ENCODE measurements at regions not wholly inside any gene's neighbourhood (a gene's known extent, or its start where the extent isn't known, plus 50 kb on each side); places are given as distances from the start of the nearest gene placed in this dataset.

- H3K36me3 ChIP-seq (replicated peaks in 1 of 2; ENCODE audit: control insufficient read depth in 1 of 2, insufficient read depth in 2 of 2, low read length in 2 of 2): no peaks in the 10 kb centered on the region
- no peak overlapping the region for H2AFZ ChIP-seq (ENCODE audit: low read length)
- no peak overlapping the region for H3K27ac ChIP-seq (ENCODE audit: extremely low read length, insufficient read depth, low read length)
- ChIA-PET POLR2A (no interaction called here), CTCF (ENCODE audit: low intra/inter-chr PET ratio, low total read pairs) (no interaction called here)
- H3K9me3 ChIP-seq (ENCODE audit: low read length): no peaks in the 10 kb centered on the region
- no peak overlapping the region for H3K9ac ChIP-seq (ENCODE audit: insufficient read depth, low read depth, low read length)
- no peaks in the 10 kb centered on the region for H3K79me2 ChIP-seq (ENCODE audit: insufficient read depth, low read length)
- no peak overlapping the region for H3K4me3 ChIP-seq (replicated peaks in 1 of 3; ENCODE audit: insufficient read depth in 1 of 3, low read depth in 2 of 3, low read length in 3 of 3)
- intact Hi-C loops (cut with micrococcal nuclease; ENCODE audit: unreplicated experiment): no loop called here
- H3K27me3 ChIP-seq (ENCODE audit: control insufficient read depth in 1 of 2, insufficient read depth in 2 of 2, low read length in 2 of 2): no peaks in the 10 kb centered on the region; a peak in 2 of 5 replicates
- FAIRE-seq (no peak), ATAC-seq (no peak), DNase-seq (ENCODE audit: low spot score) (no peak)
- H3K4me2 ChIP-seq (ENCODE audit: low read depth, low read length): no peak overlapping the region
- WGBS (ENCODE audit: low lambda C conversion rate): 2% methylated on average over 2 of the region's 2 CpGs
- H4K20me1 ChIP-seq (ENCODE audit: insufficient read depth, low read length): no peaks in the 10 kb centered on the region
- no peaks in the 10 kb centered on the region for H3K4me1 ChIP-seq (ENCODE audit: insufficient read depth, low read length)
- BruUV-seq (replicated peaks): no TSS peak
- TF ChIP-seq ZBTB37 (CRISPR knock-in tag; IDR thresholded peaks at IDR 0.05) (no peak), TBX2 (CRISPR knock-in tag; IDR thresholded peaks at IDR 0.05; ENCODE audit: borderline replicate concordance) (no peak), ZNF24 (IDR thresholded peaks at IDR 0.05) (no peak), CREM (IDR thresholded peaks at IDR 0.05) (no peak), CREM (CRISPR knock-in tag; IDR thresholded peaks at IDR 0.05) (no peak), MTF2 (CRISPR knock-in tag; IDR thresholded peaks at IDR 0.05; ENCODE audit: borderline replicate concordance) (no peak), ZNF432 (CRISPR knock-in tag; IDR thresholded peaks at IDR 0.05; ENCODE audit: borderline replicate concordance) (no peak), ESRRA (CRISPR knock-in tag; IDR thresholded peaks at IDR 0.05; ENCODE audit: low read depth) (no peak), GPBP1L1 (CRISPR knock-in tag; IDR thresholded peaks at IDR 0.05) (no peak), DPF2 (CRISPR knock-in tag; IDR thresholded peaks at IDR 0.05; ENCODE audit: borderline replicate concordance, low read depth) (no peak), KLF16 (CRISPR knock-in tag; IDR thresholded peaks at IDR 0.05) (no peak), ZBTB7B (CRISPR knock-in tag; IDR thresholded peaks at IDR 0.05) (no peak), CREBL2 (CRISPR knock-in tag; IDR thresholded peaks at IDR 0.05; ENCODE audit: borderline replicate concordance) (no peak), TBL1XR1 (IDR thresholded peaks at IDR 0.05; ENCODE audit: borderline replicate concordance, low read length, partially characterized antibody) (no peak), ATF4 (CRISPR knock-in tag; IDR thresholded peaks at IDR 0.05) (no peak), RFXANK (CRISPR knock-in tag; IDR thresholded peaks at IDR 0.05) (no peak), REXO4 (CRISPR knock-in tag; IDR thresholded peaks at IDR 0.05; ENCODE audit: borderline replicate concordance) (no peak), ZNF597 (CRISPR knock-in tag; IDR thresholded peaks at IDR 0.05) (no peak)
- TF ChIP-seq, protein P1, sequence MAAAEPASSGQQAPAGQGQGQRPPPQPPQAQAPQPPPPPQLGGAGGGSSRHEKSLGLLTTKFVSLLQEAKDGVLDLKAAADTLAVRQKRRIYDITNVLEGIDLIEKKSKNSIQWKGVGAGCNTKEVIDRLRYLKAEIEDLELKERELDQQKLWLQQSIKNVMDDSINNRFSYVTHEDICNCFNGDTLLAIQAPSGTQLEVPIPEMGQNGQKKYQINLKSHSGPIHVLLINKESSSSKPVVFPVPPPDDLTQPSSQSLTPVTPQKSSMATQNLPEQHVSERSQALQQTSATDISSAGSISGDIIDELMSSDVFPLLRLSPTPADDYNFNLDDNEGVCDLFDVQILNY (CRISPR knock-in tag; conservative IDR thresholded peaks at IDR 0.05): no peak
- in situ Hi-C loops (cut with HindIII; ENCODE audit: extremely low pct_ligation_motif_present, low pct_unique_long_range_greater_than_20kb): no loop called here
These were observed 77.7 kb upstream of the CACNA1E start for GRCh38 chr1:181405584-181405983.
